ENCODE measurements at regions not wholly inside any gene's neighbourhood (a gene's known extent, or its start where the extent isn't known, plus 50 kb on each side); places are given as distances from the start of the nearest gene placed in this dataset.
"Not testable (repeated sequence)": the region's sequence is repeated elsewhere in the genome, so short reads cannot be mapped to it uniquely, and the experiment has no call there.

DNA sequence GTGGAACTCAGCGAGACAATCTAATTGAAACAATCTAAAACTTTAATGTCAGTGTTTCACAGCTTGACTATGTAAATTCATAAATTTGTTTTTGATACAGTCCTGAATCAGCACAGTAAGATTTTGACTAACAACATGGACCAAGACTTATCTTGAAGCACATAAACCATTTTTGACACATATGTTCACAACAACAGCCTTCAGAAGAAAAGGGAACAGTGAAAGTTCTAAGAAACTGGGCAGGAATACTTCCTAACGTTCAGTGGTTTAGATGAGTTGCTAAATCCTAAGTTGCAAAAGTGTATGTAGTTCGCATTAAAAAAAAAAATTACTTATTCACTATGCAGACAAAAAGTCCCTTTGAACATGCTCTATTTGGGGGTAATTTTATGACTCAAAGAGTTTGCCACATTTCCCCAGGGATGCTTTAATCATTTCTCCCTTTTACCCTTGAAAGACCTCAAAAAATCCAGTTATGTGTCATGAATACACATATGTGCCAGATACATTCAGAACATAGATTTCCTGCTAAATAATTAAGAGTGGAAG, 120.2 kb downstream of the MRPL39 start:
- DNase-seq = no peak

DNA sequence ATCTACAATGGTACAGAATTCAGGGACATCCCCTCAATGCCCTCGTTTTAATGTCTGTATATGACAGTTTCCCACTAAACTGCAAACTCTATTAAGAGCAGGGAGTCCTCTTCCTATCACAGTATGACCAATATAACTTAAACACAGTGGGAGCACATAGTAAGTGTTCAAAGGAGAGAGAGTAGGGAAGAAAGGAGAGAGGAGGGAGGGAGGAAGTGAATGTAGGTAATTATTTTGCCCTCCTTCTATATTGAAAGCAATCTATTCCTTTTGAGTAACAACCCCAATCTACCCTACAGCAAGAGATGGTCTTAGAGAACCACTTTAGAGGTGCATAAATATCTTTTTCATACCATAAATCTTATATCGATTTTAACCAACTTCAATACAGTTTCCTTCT, 121.4 kb downstream of the MRPL39 start:
- no peak for DNase-seq

DNA sequence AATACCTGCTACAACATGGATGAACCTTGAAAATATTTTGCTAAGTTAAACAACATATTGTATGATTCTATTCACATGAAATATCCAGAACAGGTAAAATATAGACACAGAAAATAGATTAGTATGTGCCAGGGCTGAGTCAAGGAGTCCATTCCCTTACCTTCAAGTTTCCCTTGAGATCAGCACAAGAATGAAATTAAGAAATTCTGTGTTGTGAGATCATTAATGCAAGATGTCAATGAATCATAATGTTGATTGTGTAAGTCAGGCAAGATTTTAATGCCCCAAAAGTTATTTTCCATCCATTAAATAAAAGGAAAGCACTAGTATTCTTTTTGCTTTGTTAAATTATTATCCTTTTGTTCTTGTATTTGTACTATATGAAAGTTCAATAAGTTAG, 139.4 kb downstream of the MRPL39 start:
- DNase-seq = no peak

DNA sequence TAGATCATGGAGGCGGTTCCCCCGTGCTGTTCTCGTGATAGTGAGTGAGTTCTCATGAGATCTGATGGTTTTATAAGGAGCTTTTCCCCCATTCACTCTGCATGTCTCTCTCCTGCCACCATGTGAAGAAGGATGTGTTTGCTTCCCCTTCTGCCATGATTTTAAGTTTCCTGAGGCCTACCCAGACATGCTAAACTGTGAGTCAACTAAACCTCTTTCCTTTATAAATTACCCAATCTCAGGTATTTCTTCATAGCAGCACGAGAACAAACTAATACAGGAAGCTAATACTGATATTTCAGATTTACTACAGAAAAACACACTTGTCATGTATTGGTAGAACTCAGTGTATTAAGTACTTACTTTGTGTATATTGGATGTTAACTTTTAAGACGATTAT, 140.2 kb downstream of the MRPL39 start:
- not testable (repeated sequence) for DNase-seq

GRCh38 chr21:25466470-25466869, 140.8 kb downstream of the MRPL39 start:
- DNase-seq = no peak

DNA sequence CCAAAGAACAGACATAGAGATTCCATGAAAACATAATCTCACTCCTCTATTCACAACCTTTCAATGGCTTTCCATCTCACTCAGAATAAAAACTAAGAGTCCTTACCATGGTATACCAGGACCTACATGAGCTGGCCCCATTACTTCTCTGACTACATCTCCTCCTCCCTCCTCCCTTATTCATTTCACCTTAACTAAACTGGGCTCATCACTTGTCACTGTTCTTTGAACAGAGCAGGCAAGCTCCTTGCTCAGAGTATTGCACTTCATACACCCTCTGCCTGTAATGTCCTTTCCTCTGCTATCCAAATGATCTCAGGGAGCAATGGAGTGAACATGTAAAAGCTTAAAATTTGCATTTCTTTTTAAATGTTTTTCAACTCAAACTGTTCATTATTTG, 142.0 kb downstream of the MRPL39 start:
- DNase-seq = no peak

DNA sequence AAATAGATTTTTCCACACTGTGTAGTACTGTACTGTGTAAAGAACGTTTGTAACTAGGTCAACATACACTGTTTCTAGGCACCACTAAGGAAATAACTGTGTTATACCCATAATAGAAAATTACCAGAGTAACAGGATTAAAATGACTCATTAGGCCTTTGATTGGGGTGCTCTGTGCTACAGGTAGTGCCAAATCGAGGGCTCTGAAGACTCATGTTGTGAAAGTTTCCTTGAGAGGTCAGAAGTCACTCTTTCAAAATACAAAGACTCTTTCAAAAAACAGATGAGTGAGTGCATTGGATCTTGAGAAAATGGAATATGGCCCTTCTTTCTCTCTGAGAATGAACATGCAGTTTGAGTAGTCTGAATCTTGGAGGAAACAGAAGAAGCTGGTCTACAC, 143.0 kb downstream of the MRPL39 start:
- no peak for DNase-seq

DNA sequence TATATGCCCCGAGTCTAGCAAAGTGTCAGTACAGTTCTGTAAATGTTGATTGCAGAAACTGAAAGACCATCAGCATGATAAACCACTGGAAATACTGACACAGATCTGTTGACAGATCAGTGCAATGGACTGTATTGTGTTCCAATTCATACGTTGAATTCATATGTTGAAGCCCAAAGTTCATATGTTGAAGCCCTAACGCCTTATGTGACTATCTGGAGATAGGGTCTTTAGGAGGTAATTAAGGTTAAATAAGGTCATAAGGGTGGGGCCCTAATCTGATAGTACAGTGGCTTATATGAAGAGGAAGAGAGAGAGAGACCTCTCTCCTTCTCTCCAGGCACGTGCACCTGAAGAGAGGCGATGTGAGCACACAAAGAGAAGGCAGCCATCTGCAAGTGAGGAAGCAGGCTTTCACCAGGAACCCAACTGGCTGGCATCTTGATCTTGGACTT, 144.7 kb downstream of the MRPL39 start:
- DNase-seq = no peak

GRCh38 chr21:25461725-25462124, 145.6 kb downstream of the MRPL39 start:
- DNase-seq = no peak

DNA sequence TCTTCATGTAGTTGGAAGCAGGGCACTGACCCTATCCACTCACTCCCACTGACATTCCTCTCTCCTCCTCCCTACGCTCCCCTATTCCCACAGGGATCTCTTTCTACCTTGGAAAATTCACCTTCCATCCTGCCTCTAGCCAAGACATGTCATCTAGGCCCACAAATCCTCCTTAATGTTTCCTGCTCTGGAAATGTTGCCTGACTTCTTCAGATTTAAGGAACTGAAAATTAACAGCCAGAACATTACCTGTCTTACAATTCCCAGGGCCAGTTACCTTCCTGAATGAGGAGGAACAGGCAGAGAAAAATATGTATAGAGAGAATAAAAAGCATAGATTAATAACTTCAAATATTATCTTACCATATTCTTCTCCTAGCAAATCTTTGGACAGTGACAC, 147.3 kb downstream of the MRPL39 start:
- DNase-seq = no peak

GRCh38 chr21:25459365-25459764, 147.9 kb downstream of the MRPL39 start:
- no peak for DNase-seq

- no peak for DNase-seq
Observed at GRCh38 chr21:25458484-25458883, 148.8 kb downstream of the MRPL39 start.

- DNase-seq = no peak
Observed at GRCh38 chr21:25457946-25458345, 149.3 kb downstream of the MRPL39 start.

- no peak for DNase-seq
Observed at GRCh38 chr21:25457411-25457810, 149.9 kb downstream of the MRPL39 start.

GRCh38 chr21:25456672-25457071, 150.6 kb downstream of the MRPL39 start:
- DNase-seq = no peak

GRCh38 chr21:25453524-25453923, 153.8 kb downstream of the MRPL39 start:
- DNase-seq = no peak

DNA sequence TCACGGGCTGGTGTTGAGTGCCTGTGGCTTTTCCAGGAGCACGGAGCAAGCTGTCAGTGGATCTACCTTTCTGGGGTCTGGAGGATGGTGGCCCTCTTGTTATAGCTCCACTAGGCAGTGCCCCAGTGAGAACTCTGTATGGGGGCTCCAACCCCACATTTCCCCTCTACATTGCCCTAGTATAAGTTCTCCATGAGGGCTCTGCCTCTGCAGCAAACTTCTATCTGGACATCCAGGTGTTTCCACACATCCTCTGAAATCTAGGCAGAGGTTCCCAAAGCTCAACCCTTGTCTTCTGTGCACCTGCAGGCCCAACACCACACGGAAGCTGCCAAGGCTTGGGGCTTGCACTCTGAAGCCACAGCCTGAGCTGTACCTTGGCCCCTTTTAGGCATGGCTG, 157.3 kb downstream of the MRPL39 start:
- DNase-seq = no peak

GRCh38 chr21:25441835-25442234, 165.4 kb downstream of the MRPL39 start:
- no peak for DNase-seq

GRCh38 chr21:25437465-25437864, 169.8 kb downstream of the MRPL39 start:
- not testable (repeated sequence) for DNase-seq

DNA sequence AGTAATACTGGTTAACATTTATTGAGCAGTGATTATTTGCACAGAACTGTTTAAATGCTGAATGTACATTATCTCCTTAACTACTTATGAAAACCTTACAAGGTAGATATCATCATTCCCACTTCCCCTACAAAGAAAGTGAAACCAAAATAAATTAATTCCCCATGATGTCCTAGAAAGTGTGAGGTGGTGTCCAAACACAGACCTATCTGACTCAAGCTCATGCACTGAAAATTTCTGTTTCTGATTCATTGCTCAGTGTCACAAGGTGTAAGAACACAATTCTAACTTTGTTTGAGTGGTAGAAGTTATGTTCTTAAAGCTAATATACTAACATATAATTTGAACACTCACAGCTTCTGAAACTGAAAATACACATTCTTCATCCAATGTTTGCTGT, 178.7 kb downstream of the MRPL39 start:
- DNase-seq = no peak

DNA sequence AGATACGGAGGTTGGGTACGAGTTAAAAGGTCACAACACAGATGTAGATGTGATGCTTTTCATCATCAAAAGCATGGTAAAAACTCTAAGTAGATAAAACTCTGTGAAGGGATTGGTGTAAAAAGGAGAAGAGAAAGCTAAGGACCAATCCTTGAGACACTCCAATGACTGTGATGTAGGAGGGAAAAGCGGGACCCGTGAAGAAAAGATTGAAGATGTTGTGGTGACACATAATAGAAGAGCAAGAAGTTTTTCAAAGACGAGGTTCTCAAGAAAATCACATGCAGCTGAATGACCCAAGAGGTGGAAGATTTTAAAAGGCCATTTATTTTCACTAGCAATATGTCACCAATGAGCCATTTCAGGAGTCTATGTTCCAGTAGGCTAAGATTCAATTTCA, 179.5 kb downstream of the MRPL39 start:
- DNase-seq = no peak

DNA sequence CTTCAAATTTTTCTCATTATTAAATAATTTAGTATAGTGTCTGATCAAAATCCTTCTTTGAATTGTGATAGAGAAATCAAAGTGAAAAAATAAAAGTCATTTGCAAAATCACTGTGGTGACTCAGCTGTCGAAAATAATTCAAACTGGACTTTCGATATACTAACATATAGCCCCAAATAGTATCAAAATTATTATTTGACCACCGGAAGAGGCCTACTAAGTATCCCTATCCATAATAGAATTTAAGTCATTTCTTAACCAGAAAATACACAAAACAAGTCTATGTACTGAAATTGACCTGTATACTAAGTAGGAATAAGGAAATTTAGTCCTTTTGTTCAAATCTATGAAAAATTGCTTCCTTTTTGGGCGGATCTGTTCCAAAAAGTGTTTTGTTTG, 180.7 kb downstream of the MRPL39 start:
- no peak for DNase-seq

DNA sequence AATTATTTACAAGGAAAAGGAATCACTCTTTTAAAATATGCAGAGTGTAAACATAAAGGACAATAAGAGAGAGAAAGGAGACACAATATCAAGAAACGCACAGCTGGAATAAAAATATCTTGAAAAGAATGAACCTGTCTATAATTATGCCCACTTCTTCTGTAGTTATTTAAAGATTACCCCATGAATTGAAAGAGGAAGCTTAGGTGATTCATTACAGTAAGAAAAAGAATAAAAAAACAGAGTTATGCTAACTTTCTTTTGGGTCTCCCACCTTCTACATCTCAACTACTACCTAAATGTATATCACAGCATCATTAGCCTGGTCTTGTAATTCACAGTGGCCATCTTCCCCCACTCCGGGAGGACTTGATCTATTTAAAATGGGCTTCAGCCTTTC, 182.1 kb downstream of the MRPL39 start:
- no peak for DNase-seq

GRCh38 chr21:25424634-25425033, 182.6 kb downstream of the MRPL39 start:
- no peak for DNase-seq

DNA sequence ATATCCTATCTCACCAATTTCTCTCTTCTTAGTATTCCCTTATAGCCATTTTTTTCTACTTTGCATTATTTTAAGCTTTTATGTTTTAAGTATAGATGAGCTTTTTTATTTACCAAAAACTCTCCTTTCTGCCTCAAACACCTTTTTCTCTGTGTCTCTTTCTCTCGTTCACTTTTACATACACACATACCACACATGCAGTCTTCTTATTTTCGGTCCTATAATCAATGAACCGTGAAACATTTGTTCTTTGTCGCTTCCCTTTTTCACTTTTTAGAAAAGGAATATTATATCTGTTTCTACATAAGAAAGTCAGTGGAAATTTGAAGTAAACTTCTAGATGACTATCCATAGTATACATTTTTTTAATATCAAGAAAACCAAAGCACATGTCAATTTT, 183.2 kb downstream of the MRPL39 start:
- no peak for DNase-seq

Data from left kidney (tissue), 1 donor.